Progenitor cell of endocrine pancreas (in vitro differentiated cells): ENCODE measurements at regions not wholly inside any gene's neighbourhood (a gene's known extent, or its start where the extent isn't known, plus 50 kb on each side); places are given as distances from the start of the nearest gene placed in this dataset.
A peak's percentile ranks its signal among the peaks of the same experiment; 100 is the strongest.

Source experiments
- DNase-seq: peaks from one replicate; pipeline ENCODE4 v3.0.0; 2021; ENCODE audit warnings: low spot score; ENCODE audit not compliant: unreplicated experiment
- H3K27ac Mint-ChIP-seq: 2 replicates; pipeline ENCODE4 v1.8.0; 2021; ENCODE audit warnings: mild to moderate bottlenecking, moderate library complexity, mixed read lengths
- H3K27me3 Mint-ChIP-seq: 2 replicates; pipeline ENCODE4 v1.8.0; 2021; ENCODE audit warnings: mixed read lengths
- H3K36me3 Mint-ChIP-seq: 2 replicates; pipeline ENCODE4 v1.8.0; 2022; ENCODE audit warnings: mixed read lengths; ENCODE audit not compliant: insufficient read depth
- H3K4me1 Mint-ChIP-seq: 2 replicates; pipeline ENCODE4 v1.8.0; 2021; ENCODE audit warnings: low read depth, mixed read lengths
- H3K4me3 Mint-ChIP-seq: 2 replicates; pipeline ENCODE4 v1.8.0; 2021; ENCODE audit warnings: low read depth, mild to moderate bottlenecking, moderate library complexity, mixed read lengths
- H3K9me3 Mint-ChIP-seq: 2 replicates; pipeline ENCODE4 v1.8.0; 2021; ENCODE audit warnings: low read depth, mixed read lengths
- CTCF ChIP-seq: fragments of 200-600 bp; sonication (generic); IDR thresholded peaks from one replicate; pipeline ENCODE4 v1.5.0; 2021; ENCODE audit warnings: antibody characterized with exemption, mild to moderate bottlenecking; ENCODE audit not compliant: unreplicated experiment

- TF ChIP-seq CTCF = no peak
- H3K27ac Mint-ChIP-seq = no peak overlapping the region
- peaks cover 17% of the 10 kb centered on the region for H3K27me3 Mint-ChIP-seq
These were observed 149.3 kb upstream of the MPDZ start for GRCh38 chr9:13428766-13429165.

GRCh38 chr9:13427587-13427986 is 148.1 kb upstream of the MPDZ start:
- Mint-ChIP-seq H3K4me3 (no peak overlapping the region), H3K4me1 (peaks cover 3% of the 10 kb centered on the region), H3K9me3 (no peaks in the 10 kb centered on the region), H3K27ac (no peak overlapping the region), H3K36me3 (no peaks in the 10 kb centered on the region), H3K27me3 (peaks cover 17% of the 10 kb centered on the region)
- peak; percentile 87 for TF ChIP-seq CTCF
- no peak for DNase-seq

More at GRCh38 chr9:13428766-13429165, 149.3 kb upstream of the MPDZ start:
- H3K36me3 Mint-ChIP-seq = no peaks in the 10 kb centered on the region
- H3K4me3 Mint-ChIP-seq = no peak overlapping the region
- H3K4me1 Mint-ChIP-seq = peaks cover 3% of the 10 kb centered on the region
- H3K9me3 Mint-ChIP-seq = no peaks in the 10 kb centered on the region
- no peak for DNase-seq

GRCh38 chr9:13426606-13427005 is 147.1 kb upstream of the MPDZ start:
- Mint-ChIP-seq H3K27ac (no peak overlapping the region), H3K36me3 (no peaks in the 10 kb centered on the region), H3K4me1 (peaks cover 3% of the 10 kb centered on the region), H3K4me3 (no peak overlapping the region), H3K27me3 (peaks cover 14% of the 10 kb centered on the region), H3K9me3 (no peaks in the 10 kb centered on the region)
- no peak for DNase-seq
- TF ChIP-seq CTCF = no peak

GRCh38 chr9:13424872-13425271 is 145.4 kb upstream of the MPDZ start:
- Mint-ChIP-seq H3K9me3 (no peaks in the 10 kb centered on the region), H3K27ac (no peak overlapping the region), H3K4me3 (no peak overlapping the region), H3K36me3 (no peaks in the 10 kb centered on the region), H3K27me3 (no peaks in the 10 kb centered on the region), H3K4me1 (no peaks in the 10 kb centered on the region)
- DNase-seq = no peak
- no peak for TF ChIP-seq CTCF

GRCh38 chr9:13424204-13424603 is 144.7 kb upstream of the MPDZ start:
- Mint-ChIP-seq H3K36me3 (no peaks in the 10 kb centered on the region), H3K4me3 (no peak overlapping the region), H3K27ac (peak overlapping the region; percentile 89), H3K4me1 (no peaks in the 10 kb centered on the region), H3K27me3 (no peaks in the 10 kb centered on the region), H3K9me3 (no peaks in the 10 kb centered on the region)
- no peak for TF ChIP-seq CTCF
- no peak for DNase-seq

GRCh38 chr9:13414349-13414748 is 134.9 kb upstream of the MPDZ start:
- no peak for DNase-seq
- no peak overlapping the region for H3K27ac Mint-ChIP-seq
- no peak for TF ChIP-seq CTCF
- no peak overlapping the region for H3K4me3 Mint-ChIP-seq
- no peaks in the 10 kb centered on the region for H3K4me1 Mint-ChIP-seq
- H3K36me3 Mint-ChIP-seq = no peaks in the 10 kb centered on the region
- H3K27me3 Mint-ChIP-seq = no peaks in the 10 kb centered on the region
- no peaks in the 10 kb centered on the region for H3K9me3 Mint-ChIP-seq
